GM19467 (cell line): ENCODE measurements at regions not wholly inside any gene's neighbourhood (a gene's known extent, or its start where the extent isn't known, plus 50 kb on each side); places are given as distances from the start of the nearest gene placed in this dataset.
"Not testable (repeated sequence)": the region's sequence is repeated elsewhere in the genome, so short reads cannot be mapped to it uniquely, and the experiment has no call there.

Source experiments
- ATAC-seq: cut with Tn5 transposase; IDR thresholded peaks from one replicate; pipeline ENCODE4 v1.9.1; 2021; ENCODE audit warnings: mild to moderate bottlenecking, moderate library complexity; ENCODE audit not compliant: unreplicated experiment

DNA sequence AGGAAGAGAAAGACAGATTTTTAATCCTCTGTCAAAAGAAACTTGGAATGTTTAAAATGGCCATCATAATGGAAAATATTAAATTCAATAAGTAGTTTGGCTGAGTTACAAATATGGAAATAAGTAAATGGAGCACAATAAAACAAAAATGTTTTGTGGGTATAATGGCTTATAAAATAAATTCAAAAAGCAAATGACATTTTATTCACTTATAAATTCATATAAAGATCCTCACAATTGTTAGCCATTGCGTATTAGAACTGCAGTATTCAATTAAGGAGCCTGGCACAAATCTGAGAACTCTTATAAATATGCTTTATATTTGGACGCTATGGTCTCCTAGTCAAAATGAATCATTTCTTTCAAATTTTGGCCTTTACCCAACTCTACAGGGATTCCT, 339.0 kb upstream of the PABPC4L start:
- no peak for ATAC-seq

DNA sequence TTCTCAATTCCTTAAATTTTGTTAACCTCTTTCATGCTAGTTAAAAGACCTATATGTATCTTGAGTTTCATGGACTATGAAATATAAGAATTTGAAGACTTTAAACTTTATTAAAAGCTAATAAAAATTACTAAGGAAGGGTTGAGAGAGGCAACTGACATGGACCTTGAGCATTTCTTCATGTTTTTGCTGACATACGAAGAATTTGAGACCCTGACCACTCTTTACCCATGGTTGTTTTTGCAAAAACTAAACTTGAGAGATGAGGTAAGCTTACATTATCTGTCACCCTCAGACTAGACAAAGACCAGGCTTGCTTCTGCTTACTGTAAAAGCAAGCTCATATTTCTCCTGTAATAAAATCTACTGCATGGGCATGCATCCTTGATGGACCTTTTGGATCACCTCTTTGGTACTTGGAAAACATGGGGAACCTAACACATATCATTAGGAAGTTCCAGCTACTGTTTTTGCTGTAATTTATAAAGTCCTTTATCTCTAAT, 338.2 kb upstream of the PABPC4L start:
- ATAC-seq = no peak

DNA sequence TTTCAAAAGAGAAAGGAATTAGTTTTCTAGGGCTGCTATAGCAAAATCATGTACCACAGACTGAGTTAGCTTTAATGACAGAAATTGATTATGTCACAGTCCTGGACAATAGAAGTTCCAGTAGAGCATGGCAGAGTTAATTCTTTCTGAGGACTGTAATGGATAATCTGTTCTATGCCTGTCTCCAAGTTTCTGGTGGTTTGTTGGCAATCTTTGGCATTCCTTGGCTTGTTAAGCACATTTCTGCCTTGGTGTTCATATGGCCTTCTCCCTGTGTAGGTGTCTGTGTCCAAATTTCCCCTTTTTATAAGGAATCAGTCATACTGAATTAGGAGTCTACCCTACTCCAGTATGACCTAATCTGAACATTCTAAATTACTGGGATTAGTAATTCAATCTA, 336.1 kb upstream of the PABPC4L start:
- ATAC-seq = no peak

DNA sequence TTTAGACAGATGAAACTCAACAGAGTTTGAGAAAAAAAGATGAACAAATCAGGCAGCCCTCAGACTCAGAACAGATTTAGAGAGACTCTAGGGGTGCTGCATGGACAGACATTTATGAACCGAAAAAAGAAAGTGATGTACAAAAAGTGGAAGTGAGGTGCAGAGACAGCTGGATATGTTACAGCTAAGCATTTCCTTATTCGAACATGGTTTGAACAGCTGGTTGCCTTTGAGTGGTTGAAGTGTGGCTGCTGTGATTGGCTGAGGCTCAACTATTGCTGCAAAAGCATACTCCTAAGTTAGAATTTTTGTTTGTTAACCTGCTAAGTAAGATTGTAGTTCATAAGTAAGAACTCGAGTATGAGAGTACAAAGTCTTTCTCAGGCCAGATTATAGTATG, 331.5 kb upstream of the PABPC4L start:
- no peak for ATAC-seq

DNA sequence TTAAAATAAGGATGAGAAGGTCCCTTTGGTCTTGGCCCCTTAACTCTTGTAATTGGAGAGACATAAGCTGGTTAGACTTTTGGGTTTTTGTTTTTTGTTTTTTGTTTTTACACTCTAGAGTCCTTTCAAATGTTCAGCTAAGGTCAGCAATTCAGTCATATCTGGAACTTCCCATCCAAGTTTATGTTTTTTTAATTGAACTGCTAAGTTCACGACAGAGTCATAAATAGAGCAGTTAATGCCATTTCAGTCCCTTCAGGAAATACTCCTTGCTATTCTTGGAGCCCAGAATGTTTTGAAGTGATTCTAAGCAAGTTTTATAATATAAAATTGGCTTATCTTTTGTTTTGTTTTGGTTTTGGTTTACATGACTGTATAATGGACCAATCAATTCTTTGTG, 329.4 kb upstream of the PABPC4L start:
- ATAC-seq = no peak

DNA sequence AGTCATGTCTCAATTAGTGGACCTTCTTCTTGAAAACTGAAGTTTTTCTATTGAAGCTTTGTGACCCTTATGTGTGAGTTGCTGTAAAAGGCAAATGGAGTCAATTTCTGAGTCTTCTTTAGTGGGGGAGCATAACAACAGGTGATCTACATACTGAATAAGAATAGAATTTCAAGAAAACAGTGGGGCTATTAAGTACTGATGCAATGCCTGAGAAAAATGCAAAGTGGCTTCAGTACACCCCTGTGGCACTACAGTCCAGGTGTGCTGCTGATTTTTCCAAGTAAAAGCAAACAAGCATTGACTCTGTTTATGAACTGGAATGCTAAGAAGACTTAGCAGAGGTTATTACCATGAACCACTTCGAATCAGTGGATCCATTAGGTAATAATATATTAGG, 328.0 kb upstream of the PABPC4L start:
- no peak for ATAC-seq

DNA sequence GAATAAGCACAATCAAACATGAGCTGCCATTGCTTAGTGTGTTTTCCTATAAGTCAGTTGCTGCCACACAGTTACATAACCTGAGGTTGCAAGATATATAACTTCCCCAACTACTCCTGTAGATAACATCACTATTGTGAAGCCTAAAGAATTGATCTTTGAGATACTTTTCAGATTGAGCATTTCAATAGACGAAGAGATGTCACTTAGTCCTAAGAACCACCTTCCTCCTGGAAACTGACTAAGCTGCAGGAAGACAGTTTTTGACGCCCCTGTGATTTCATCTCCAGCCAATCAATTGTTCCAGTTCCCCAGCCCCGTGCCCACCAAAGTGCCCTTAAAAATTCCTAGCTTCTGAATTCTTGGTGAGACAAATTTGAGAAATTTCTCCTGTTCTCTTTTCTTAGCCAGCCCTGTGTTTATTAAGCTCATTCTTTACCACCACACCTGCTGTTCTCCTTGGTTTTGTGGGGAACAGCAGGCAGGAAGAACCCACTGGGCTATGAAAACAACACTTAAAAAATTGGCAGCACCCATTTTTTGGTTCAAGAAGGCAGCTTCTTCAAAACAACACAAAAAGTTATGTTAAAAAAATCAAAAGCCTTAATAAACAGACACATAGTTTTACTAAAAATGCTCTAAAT, 317.1 kb upstream of the PABPC4L start:
- no peak for ATAC-seq

DNA sequence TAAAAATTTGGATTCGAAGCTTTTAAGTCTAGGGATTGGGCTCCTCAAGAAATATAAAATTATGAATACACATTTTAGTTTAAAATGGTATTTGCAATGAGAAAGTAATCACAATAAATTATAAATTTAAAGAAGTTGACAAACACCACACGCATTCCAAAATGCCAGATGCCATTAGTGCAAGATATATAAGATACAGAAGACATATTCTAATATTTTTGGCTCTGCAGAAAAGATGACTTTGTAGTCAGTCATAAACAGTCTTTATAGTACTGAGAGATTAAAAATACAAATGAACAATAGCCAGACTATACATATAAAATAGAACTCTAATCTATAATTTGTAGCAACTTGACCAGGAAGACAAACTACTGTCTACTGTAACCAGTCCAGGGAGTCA, 309.0 kb upstream of the PABPC4L start:
- ATAC-seq = no peak

DNA sequence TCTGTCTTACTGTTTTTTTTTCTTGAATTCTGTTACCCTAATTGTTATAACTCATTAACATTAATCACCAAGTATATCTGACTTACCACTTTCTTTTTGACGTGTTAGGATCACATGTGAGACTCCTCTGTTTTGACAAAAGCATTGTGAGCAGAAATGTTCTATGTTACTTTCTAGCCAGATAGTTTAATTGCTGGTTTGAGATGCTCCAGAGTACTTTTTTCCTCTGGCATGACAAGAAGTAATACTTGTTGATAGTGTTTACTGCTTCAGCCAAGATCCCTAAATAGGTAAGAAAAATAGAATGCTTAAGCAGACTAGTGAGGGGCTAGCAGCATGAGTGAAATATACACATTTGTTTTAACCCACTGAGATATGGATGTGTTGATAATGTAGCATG, 303.9 kb upstream of the PABPC4L start:
- no peak for ATAC-seq

DNA sequence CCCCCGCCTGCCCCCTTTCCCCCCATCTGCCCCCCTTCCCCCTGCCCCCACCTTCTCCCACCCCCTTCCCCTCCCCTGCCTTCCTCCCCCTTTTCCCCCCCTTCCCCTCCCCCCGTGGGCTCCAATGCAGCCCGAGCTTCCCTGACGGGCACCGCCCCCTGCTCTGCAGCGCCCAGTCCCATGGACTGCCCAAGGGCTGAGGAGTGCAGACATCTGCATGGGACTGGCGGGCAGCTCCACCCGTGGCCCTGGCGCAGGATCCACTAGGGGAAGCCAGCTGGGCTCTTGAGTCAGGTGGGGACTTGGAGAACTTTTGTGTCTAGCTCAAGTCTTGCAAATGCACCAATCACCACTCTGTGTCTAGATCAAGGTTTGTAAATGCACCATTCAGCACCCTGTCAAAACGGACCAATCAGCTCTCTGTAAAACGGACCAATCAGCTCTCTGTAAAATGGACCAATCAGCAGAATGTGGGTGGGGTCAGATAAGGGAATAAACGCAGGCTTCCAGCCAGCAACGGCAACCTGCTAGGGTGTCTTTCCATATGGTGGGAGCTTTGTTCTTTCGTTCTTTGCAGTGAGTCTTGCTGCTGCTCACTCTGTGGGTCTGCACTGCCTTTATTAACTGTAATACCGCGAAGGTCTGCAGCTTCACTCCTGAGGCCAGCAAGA, 300.5 kb upstream of the PABPC4L start:
- no peak for ATAC-seq

DNA sequence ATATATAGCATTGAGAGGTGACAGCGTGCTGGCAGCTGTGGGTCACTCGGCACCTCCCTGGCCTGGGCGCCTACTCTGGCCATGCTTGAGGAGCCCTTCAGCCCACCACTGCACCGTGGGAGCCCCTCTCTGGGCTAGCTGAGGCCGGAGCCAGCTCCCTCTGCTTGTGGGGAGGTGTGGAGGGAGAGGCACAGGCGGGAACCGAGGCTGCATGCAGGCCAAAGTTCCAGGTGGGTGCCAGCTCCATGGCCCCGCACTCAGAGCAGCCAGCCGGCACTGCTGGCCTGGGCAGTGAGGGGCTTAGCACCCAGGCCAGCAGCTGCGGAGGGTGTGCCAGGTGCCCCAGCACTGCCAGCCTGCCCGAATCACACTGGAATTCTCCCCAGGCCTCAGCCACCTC, 299.9 kb upstream of the PABPC4L start:
- ATAC-seq = not testable (repeated sequence)

DNA sequence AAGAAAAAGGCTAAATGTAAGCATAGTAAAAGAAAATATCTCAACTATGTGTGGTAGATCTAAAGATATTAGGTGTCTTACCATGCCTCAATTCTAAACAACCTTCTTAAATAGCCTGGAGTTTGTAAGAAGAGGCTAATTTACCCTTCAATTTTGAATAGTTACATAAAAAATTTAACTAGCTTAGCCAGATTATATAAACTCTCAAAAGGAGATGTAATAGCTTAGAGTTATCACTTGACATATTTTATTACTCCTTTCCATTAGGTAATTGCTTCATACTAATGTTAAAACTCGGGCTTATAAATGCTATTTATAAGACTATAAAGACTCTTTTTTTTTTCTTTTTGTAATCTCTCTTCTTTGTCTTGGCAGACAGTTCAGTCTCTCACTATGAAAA, 297.5 kb upstream of the PABPC4L start:
- ATAC-seq = no peak

DNA sequence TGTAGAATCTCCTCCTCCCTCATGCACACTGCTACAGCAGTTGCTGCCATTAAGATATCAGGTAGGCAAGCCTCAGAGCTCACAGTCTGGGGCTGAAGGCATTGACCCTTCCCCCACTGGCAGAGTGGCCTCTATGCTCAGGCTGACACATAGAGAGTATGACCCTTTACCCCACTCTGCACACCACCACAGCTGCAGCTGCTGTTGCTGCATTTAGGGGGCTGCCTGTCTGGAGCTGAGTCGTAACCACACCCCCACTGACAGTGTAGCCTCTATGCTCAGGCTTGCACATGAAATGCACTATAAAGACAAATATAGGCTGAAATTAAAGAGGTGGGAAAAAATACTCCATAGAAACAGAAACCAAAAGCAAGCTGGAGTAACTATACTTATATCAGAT, 289.3 kb upstream of the PABPC4L start:
- ATAC-seq = no peak

DNA sequence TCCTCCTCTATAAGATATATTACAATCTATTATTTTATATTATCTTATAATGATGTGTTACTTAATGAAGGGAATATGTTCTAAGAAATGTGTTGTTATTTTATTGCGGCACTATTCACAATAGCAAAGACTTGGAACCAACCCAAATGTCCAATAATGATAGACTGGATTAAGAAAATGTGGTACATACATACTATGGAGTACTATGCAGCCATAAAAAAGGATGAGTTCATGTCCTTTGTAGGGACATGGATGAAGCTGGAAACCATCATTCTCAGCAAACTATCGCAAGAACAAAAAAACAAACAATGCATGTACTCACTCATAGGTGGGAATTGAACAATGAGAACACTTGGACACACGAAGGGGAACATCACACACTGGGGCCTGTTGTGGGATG, 281.9 kb upstream of the PABPC4L start:
- not testable (repeated sequence) for ATAC-seq

DNA sequence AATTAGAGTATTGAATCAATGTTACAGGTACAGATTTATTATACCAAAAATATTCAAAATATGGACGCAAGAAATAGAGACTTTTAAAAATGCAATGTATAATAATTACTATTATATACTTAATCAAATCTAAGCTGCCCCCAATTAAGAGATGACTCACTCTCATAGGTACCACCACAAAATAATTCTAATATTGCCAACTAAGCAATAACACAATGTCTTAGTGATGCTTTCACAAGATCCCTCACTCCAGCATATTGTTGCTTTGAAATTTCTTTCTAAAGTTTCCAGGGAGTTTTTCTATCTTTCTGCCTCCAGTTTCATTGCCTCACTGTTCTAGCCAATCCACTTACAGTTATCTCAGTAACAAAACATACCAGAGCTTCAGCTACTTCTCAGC, 270.0 kb upstream of the PABPC4L start:
- ATAC-seq = no peak

DNA sequence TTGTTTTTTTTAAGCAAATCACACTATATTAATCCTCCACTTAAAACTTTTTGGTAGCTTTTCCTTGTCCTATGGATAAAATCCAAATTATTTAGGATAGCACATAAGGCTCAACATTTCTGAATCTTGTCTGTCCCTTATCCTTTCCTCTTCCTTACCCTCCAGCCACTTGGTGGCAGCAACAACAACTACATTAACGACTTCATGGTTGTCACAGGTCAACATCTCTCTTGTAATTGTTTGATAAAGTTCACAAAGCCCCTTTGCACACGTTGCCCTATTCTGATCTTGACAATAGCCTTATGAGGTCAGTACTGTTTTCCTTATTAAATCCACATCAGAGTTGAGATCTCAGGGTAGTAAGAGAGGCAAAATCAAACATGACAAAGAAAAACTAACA, 269.0 kb upstream of the PABPC4L start:
- no peak for ATAC-seq

DNA sequence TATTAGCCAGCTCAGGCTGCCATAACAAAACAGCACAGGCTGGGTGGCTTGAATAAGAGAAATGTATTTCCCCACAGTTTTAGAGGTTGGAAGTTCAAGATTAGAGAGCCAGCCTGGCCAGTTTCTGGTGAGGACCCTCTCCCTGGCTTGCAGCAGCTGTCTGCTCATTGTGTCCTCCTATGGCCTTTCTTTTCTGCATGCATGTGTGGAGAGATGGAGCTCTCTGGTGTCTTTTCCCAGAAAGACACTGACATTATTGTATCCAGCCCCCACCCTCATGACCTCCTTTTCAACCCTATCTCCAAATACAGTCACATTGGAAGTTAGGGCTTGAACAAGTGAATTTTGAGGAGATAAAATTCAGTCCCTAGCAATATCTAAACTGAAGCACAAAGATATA, 263.8 kb upstream of the PABPC4L start:
- no peak for ATAC-seq

DNA sequence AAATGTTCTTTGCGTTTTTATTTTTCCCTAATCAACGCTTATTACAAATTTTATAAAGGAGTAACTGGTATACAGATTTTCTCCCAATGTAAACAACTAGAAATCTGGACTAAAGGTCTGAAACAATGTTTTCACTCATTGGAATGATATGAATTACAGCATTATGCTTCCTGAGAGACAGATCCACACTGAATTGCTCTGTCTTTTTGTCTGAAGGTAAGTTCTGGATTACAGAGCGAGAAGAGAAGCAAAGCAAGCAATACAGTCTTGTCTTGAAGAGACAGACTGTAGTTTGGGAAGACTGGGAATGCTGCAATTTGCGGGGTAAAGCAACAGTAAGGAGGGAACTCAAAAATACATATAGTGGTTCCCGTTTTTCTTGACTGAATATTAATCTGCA, 262.2 kb upstream of the PABPC4L start:
- no peak for ATAC-seq

DNA sequence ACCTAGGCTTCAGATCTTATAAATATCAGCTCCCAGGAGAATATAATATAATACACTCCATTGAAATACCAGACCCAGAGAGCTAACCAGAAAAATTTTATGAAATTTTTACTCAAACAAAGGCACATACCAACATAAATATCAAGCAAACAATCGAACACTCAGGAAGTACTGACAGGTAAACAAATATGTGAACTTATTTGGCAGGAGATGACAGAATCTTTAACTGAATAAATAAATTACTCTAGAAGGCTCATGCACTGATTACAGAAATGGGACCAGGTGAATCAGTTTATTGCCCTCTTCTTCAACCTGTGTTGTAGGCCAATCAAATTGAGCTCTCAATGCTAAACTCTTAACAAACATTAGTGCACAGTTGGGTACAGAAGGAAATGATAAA, 225.2 kb upstream of the PABPC4L start:
- ATAC-seq = no peak

DNA sequence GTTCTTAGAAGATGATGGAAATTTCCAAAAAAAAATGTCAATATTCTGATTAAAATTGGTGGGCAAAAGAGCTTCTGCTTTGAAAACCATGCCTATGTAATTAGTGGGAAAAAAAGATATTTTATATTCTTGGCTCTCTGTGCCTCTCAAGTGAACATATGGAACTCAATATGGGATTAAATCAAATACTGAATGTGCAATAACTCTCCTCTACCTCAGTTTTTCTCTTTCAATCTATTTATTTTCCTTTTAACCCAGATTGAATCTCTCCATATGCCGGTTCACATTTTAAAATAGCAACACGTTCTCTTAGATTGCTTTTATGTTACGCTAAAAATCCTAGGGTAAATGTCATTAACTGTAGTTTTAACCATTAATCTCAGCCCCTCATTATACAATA, 224.2 kb upstream of the PABPC4L start:
- ATAC-seq = no peak

DNA sequence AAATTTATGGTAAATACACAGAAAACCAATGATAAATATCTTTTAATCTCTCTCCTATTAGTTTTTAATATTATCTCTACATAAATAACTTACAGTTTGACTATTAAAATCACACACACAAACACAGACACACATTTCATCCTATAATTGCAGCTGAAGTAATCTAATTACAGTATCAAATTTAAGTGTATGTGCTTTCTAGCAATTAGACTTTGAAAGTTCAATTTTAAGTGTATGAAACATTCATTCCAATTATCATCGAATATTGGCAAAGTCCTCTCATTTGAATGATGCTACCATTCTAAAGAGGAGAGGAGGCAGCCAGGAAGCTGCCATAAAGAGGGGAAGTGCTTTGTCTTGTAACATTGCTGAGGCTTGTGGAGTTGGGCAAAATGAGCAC, 221.2 kb upstream of the PABPC4L start:
- ATAC-seq = no peak

DNA sequence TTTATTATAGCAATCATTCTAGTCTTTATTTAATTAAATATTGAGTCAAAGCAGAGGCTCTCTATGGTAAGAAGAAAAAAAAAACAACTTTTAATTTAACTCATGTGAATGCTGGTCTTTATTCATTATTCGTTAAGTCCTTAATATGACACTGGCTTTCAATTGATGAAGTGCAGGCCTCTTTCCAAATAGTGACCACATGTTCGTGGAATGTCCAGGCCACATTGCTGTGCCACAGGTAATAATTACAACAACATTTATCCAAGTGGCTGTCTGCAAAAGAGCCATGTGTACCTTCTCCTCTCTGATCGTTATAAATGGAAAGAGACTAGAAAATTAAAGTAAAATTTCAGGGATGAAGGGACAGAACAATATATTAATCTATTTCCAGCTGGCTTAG, 220.1 kb upstream of the PABPC4L start:
- no peak for ATAC-seq

DNA sequence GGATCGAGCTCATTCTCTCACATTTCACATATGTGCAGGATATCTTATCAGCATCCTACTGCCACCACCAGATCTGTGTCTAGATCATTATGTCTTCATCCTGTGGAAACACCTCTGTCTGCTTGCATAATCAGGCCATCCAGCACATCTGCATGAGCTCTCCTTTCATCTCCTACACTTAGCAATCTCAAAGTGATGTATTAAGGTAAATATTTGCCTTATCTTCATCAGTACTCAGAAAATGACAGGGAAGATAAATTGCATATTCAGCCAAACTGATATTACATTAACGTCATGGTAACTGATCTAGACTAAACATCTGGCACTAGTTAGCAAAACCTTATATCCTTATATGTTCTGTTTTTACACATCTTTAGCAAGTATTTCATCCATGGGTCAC, 207.3 kb upstream of the PABPC4L start:
- no peak for ATAC-seq
